CD14-positive monocyte (primary cell): ENCODE measurements at regions not wholly inside any gene's neighbourhood (a gene's known extent, or its start where the extent isn't known, plus 50 kb on each side); places are given as distances from the start of the nearest gene placed in this dataset.

Experiments used
- DNase-seq, 3 donors: peaks; one replicate each; pipeline ENCODE4 v3.0.0-alpha.2; 2011 to 2022
- H2AFZ ChIP-seq: 2 replicates; pipeline ENCODE4 v1.6.0; 2012; ENCODE audit warnings: mild to moderate bottlenecking, low read depth, low read length, inconsistent platforms; ENCODE audit not compliant: insufficient read depth, poor library complexity, severe bottlenecking
- H3K27ac ChIP-seq, 2 donors: 1 replicate in 1 of 2; 2 replicates in 1 of 2; pipeline ENCODE4 v1.5.1; 2012 to 2013; ENCODE audit warnings: low read length in 2 of 2, control low read depth in 1 of 2, inconsistent platforms in 1 of 2, low read depth in 1 of 2, mild to moderate bottlenecking in 1 of 2
- H3K27me3 ChIP-seq, 2 donors: one replicate each; pipeline versions ENCODE4 v1.6.0 to v1.6.1; 2011 to 2013; ENCODE audit warnings: low read length in 2 of 2; ENCODE audit not compliant: control insufficient read depth in 2 of 2, insufficient read depth in 2 of 2
- H3K36me3 ChIP-seq, 2 donors: replicated peaks in 1 of 2; 1 replicate in 1 of 2; 2 replicates in 1 of 2; pipeline versions ENCODE4 v1.5.1 to v1.6.1; 2012 to 2013; ENCODE audit warnings: low read length in 2 of 2, control low read depth in 1 of 2, inconsistent platforms in 1 of 2, mild to moderate bottlenecking in 1 of 2; ENCODE audit not compliant: insufficient read depth in 2 of 2, control insufficient read depth in 1 of 2
- H3K4me1 ChIP-seq, 2 donors: 1 replicate in 1 of 2; 2 replicates in 1 of 2; pipeline versions ENCODE4 v1.5.1 to v1.6.1; 2012 to 2013; ENCODE audit warnings: low read length in 2 of 2, control low read depth in 1 of 2, inconsistent platforms in 1 of 2, mild to moderate bottlenecking in 1 of 2, moderate library complexity in 1 of 2; ENCODE audit not compliant: insufficient read depth in 2 of 2, control insufficient read depth in 1 of 2
- H3K4me2 ChIP-seq: replicated peaks from 2 replicates; pipeline ENCODE3; 2012; ENCODE audit warnings: low read length, moderate library complexity, mild to moderate bottlenecking; ENCODE audit not compliant: poor library complexity, severe bottlenecking; ENCODE audit errors: extremely low read depth
- H3K4me3 ChIP-seq, 3 experiments: fragments of 200-600 bp in 1 of 3; sonication (generic) in 1 of 3; replicated peaks in 1 of 3; 1 replicate in 2 of 3; 2 replicates in 1 of 3; pipeline ENCODE4 v1.5.1; 2011 to 2013; ENCODE audit warnings: low read length in 3 of 3, mild to moderate bottlenecking in 3 of 3, control low read depth in 2 of 3, low read depth in 2 of 3, inconsistent platforms in 1 of 3, moderate library complexity in 1 of 3
- H3K79me2 ChIP-seq: 2 replicates; pipeline ENCODE4 v1.6.0; 2012; ENCODE audit warnings: mild to moderate bottlenecking, control low read depth, inconsistent platforms, low read length, moderate library complexity; ENCODE audit not compliant: insufficient read depth
- H3K9ac ChIP-seq: 2 replicates; pipeline ENCODE4 v1.6.0; 2017; ENCODE audit warnings: low read length, mild to moderate bottlenecking; ENCODE audit not compliant: insufficient read depth, poor library complexity, severe bottlenecking
- H3K9me3 ChIP-seq, 2 donors: replicated peaks in 1 of 2; 1 replicate in 1 of 2; 2 replicates in 1 of 2; pipeline versions ENCODE4 v1.5.1 to v1.6.1; 2012 to 2013; ENCODE audit warnings: low read length in 2 of 2, control low read depth in 1 of 2; ENCODE audit not compliant: control insufficient read depth in 1 of 2, insufficient read depth in 1 of 2
- H4K20me1 ChIP-seq: 2 replicates; pipeline ENCODE4 v1.6.0; 2012; ENCODE audit warnings: mild to moderate bottlenecking, low read length, control low read depth, moderate library complexity; ENCODE audit not compliant: insufficient read depth
- H3K27ac Mint-ChIP-seq, 7 donors: one replicate each; pipeline ENCODE4 v1.8.0; 2020; ENCODE audit warnings: mild to moderate bottlenecking in 7 of 7, mixed read lengths in 7 of 7, moderate library complexity in 6 of 7, inconsistent platforms in 2 of 7
- H3K27me3 Mint-ChIP-seq, 3 donors: one replicate each; pipeline ENCODE4 v1.8.0; 2021 to 2022; ENCODE audit warnings: low read depth in 3 of 3, mild to moderate bottlenecking in 3 of 3, mixed read lengths in 3 of 3, moderate library complexity in 3 of 3, inconsistent platforms in 1 of 3
- H3K36me3 Mint-ChIP-seq, 2 donors: one replicate each; pipeline ENCODE4 v1.8.0; 2020; ENCODE audit warnings: mixed read lengths in 2 of 2, inconsistent platforms in 1 of 2, mild to moderate bottlenecking in 1 of 2
- H3K4me1 Mint-ChIP-seq: one replicate; pipeline ENCODE4 v1.8.0; 2020; ENCODE audit warnings: mild to moderate bottlenecking, mixed read lengths
- H3K4me3 Mint-ChIP-seq, 2 donors: one replicate each; pipeline ENCODE4 v1.8.0; 2020; ENCODE audit warnings: mild to moderate bottlenecking in 2 of 2, mixed read lengths in 2 of 2, moderate library complexity in 1 of 2
- H3K9me3 Mint-ChIP-seq, 7 donors: one replicate each; pipeline ENCODE4 v1.8.0; 2020 to 2022; ENCODE audit warnings: mixed read lengths in 7 of 7, mild to moderate bottlenecking in 6 of 7, moderate library complexity in 6 of 7, inconsistent platforms in 2 of 7
- WGBS: methylation state at CpG from one replicate; pipeline ENCODE4 v1.1.5; 2013; ENCODE audit warnings: missing lambda C conversion rate; ENCODE audit not compliant: insufficient coverage; 5-methylcytosine and 5-hydroxymethylcytosine counted together
- intact Hi-C, 2 donors: fragments of 100-400 bp; cut with micrococcal nuclease; formaldehyde crosslinking; loops; one replicate each; pipeline versions ENCODE4 v1.15.0 to v1.15.1; 2023
- TF ChIP-seq, protein P1 (sequence below): fragments of 200-600 bp; IDR thresholded peaks from one replicate; pipeline ENCODE4 v1.8.0; 2022; ENCODE audit warnings: antibody characterized with exemption, mild to moderate bottlenecking

DNA sequence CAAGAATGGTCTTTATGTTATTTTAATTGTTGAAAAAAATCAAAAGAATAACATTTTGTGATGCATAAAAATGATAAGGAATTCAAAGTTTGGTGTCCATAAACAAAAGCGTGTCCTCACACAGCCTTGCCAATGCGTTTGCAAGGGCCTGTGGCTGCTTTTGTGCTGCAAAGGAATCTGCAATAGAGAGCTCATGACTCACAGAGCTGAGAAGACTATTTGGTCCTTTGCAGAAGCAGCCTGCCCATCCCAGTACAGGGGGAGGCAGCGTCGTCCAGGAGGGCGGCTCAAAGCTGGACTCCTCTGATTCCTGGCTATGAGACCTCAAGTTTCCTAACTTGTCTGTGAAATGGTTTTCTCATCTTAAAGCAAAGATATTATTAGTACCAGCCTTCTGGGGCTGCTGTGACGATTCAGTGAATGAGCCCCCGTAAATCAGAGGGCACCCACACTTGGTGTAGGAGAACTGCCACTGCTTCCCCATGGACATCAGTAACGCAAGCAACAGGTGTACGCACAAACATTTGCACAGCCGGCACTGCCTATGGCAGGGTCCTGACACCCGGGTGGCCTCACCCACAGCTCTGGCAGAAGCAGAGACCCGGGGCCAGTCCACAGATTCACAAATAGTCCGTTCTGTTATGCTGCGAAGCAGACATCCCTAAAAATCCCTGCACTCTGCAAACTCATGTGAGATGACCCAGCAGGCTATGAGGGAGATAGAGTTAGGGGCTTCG is 70.6 kb upstream of the ASAP2 start:
- H2AFZ ChIP-seq = peak overlapping the region; percentile 7
- H3K36me3 Mint-ChIP-seq = no peaks in the 10 kb centered on the region
- no peak overlapping the region for H3K27ac Mint-ChIP-seq
- peaks cover 9 to 19% (median 16%) of the 10 kb centered on the region in 7 donors for H3K9me3 Mint-ChIP-seq
- H3K27me3 ChIP-seq = no peaks in the 10 kb centered on the region
- WGBS = 90% methylated on average over 12 of the region's 15 CpGs
- TF ChIP-seq, protein P1, sequence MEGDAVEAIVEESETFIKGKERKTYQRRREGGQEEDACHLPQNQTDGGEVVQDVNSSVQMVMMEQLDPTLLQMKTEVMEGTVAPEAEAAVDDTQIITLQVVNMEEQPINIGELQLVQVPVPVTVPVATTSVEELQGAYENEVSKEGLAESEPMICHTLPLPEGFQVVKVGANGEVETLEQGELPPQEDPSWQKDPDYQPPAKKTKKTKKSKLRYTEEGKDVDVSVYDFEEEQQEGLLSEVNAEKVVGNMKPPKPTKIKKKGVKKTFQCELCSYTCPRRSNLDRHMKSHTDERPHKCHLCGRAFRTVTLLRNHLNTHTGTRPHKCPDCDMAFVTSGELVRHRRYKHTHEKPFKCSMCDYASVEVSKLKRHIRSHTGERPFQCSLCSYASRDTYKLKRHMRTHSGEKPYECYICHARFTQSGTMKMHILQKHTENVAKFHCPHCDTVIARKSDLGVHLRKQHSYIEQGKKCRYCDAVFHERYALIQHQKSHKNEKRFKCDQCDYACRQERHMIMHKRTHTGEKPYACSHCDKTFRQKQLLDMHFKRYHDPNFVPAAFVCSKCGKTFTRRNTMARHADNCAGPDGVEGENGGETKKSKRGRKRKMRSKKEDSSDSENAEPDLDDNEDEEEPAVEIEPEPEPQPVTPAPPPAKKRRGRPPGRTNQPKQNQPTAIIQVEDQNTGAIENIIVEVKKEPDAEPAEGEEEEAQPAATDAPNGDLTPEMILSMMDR = no peak
- no peak for DNase-seq
- H4K20me1 ChIP-seq = no peaks in the 10 kb centered on the region
- peaks cover 7 to 18% of the 10 kb centered on the region in 2 donors for H3K9me3 ChIP-seq
- H3K27me3 Mint-ChIP-seq = peaks cover 0 to 3% (median 2%) of the 10 kb centered on the region in 3 donors
- no peak overlapping the region for H3K4me3 Mint-ChIP-seq
- no peaks in the 10 kb centered on the region for H3K36me3 ChIP-seq
- peaks cover 11 to 15% of the 10 kb centered on the region in 2 donors for H3K4me1 ChIP-seq
- no peak overlapping the region for H3K27ac ChIP-seq
- H3K79me2 ChIP-seq = no peaks in the 10 kb centered on the region
- no peak overlapping the region for H3K9ac ChIP-seq
- peaks cover 12% of the 10 kb centered on the region for H3K4me1 Mint-ChIP-seq
- intact Hi-C loops = loop anchor here in 1 of 2 donors (5.0 kb wide), 1 partner anchor 286 kb away; the partner anchor contains the start of genes CPSF3 and ITGB1BP1
- H3K4me2 ChIP-seq = no peak overlapping the region
- H3K4me3 ChIP-seq = no peak overlapping the region

DNA sequence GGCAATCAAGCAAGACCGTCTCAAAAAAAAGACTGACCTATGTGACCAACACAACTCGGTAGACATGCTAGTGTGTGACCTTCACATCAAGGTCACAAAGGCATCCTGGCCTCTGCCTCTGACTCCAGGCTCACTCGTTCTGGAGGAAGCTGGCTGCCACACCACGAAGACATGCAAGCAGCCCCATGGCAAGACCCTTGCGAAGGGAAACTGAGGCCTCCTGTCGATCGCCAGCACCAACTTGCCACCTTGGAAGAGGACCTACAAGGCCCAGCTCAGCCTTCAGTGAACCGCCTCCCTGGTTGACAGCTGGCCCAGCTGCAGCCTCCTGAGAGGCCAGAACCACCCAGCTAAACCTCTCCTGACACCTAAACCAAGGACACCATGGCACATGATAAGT is 79.3 kb upstream of the ASAP2 start:
- no peaks in the 10 kb centered on the region for H3K4me1 ChIP-seq
- no peak overlapping the region for H3K9ac ChIP-seq
- H3K27me3 ChIP-seq = no peaks in the 10 kb centered on the region
- intact Hi-C loops = no loop called here
- Mint-ChIP-seq H3K27ac (no peak overlapping the region), H3K4me1 (no peaks in the 10 kb centered on the region), H3K36me3 (no peaks in the 10 kb centered on the region), H3K27me3 (peaks cover 0 to 6% (median 4%) of the 10 kb centered on the region in 3 donors), H3K4me3 (no peak overlapping the region), H3K9me3 (peaks cover 3 to 15% (median 6%) of the 10 kb centered on the region in 7 donors)
- no peaks in the 10 kb centered on the region for H3K36me3 ChIP-seq
- no peaks in the 10 kb centered on the region for H4K20me1 ChIP-seq
- H3K4me3 ChIP-seq = no peak overlapping the region
- no peak for DNase-seq
- TF ChIP-seq, protein P1 = no peak
- no peak overlapping the region for H3K4me2 ChIP-seq
- WGBS = 95% methylated on average over 7 of the region's 8 CpGs
- H3K79me2 ChIP-seq = no peaks in the 10 kb centered on the region
- peaks cover 0 to 3% of the 10 kb centered on the region in 2 donors for H3K9me3 ChIP-seq
- no peak overlapping the region for H3K27ac ChIP-seq
- no peak overlapping the region for H2AFZ ChIP-seq
